Cardiac muscle cell (in vitro differentiated cells and primary cell): ENCODE measurements at regions not wholly inside any gene's neighbourhood (a gene's known extent, or its start where the extent isn't known, plus 50 kb on each side); places are given as distances from the start of the nearest gene placed in this dataset.

Experiments
- DNase-seq, 2 donors: peaks; one replicate each; pipeline versions ENCODE4 v3.0.0 to v3.0.0-alpha.2; 2010 to 2017; ENCODE audit warnings: low read depth in 1 of 2, low spot score in 1 of 2
- H3K27ac ChIP-seq: fragments of 200-600 bp; sonication (generic); 2 replicates; pipeline ENCODE4 v1.5.1; 2016
- H3K27me3 ChIP-seq: fragments of 200-600 bp; sonication (generic); 2 replicates; pipeline ENCODE4 v1.6.0; 2016; ENCODE audit warnings: control low read depth
- H3K36me3 ChIP-seq: fragments of 200-600 bp; sonication (generic); 2 replicates; pipeline ENCODE4 v1.5.1; 2016; ENCODE audit warnings: control low read depth
- H3K4me1 ChIP-seq: fragments of 200-600 bp; sonication (generic); 2 replicates; pipeline ENCODE4 v1.8.1; 2017; ENCODE audit warnings: low read depth, mild to moderate bottlenecking, mixed run types
- H3K4me3 ChIP-seq: fragments of 200-600 bp; sonication (generic); 2 replicates; pipeline ENCODE4 v1.5.1; 2016; ENCODE audit warnings: mild to moderate bottlenecking
- H3K9me3 ChIP-seq: fragments of 200-600 bp; sonication (generic); 2 replicates; pipeline ENCODE4 v1.5.1; 2017; ENCODE audit warnings: low read depth, mild to moderate bottlenecking, control low read depth
- CTCF ChIP-seq: IDR thresholded peaks from 2 replicates; pipeline ENCODE4 v1.5.1; 2012; ENCODE audit warnings: low read depth, mild to moderate bottlenecking, low read length

GRCh38 chr20:57053067-57053466 lies 213.4 kb downstream of the BMP7 start:
- no peaks in the 10 kb centered on the region for H3K36me3 ChIP-seq
- H3K27me3 ChIP-seq: no peaks in the 10 kb centered on the region
- H3K9me3 ChIP-seq: no peaks in the 10 kb centered on the region
- no peak for DNase-seq
- no peaks in the 10 kb centered on the region for H3K4me1 ChIP-seq
- H3K4me3 ChIP-seq: no peak overlapping the region
- H3K27ac ChIP-seq: no peak overlapping the region
- TF ChIP-seq CTCF: no peak

GRCh38 chr20:57053793-57054552 lies 212.5 kb downstream of the BMP7 start:
- no peak overlapping the region for H3K27ac ChIP-seq
- H3K4me1 ChIP-seq: no peaks in the 10 kb centered on the region
- peaks cover under 1% of the 10 kb centered on the region for H3K27me3 ChIP-seq
- H3K4me3 ChIP-seq: no peak overlapping the region
- H3K36me3 ChIP-seq: no peaks in the 10 kb centered on the region
- DNase-seq: no peak
- no peak for TF ChIP-seq CTCF
- no peaks in the 10 kb centered on the region for H3K9me3 ChIP-seq

GRCh38 chr20:57055345-57055744 lies 211.1 kb downstream of the BMP7 start:
- no peaks in the 10 kb centered on the region for H3K36me3 ChIP-seq
- H3K4me3 ChIP-seq: no peak overlapping the region
- no peak for TF ChIP-seq CTCF
- no peak for DNase-seq
- H3K9me3 ChIP-seq: no peaks in the 10 kb centered on the region
- H3K27me3 ChIP-seq: peaks cover 8% of the 10 kb centered on the region
- no peak overlapping the region for H3K27ac ChIP-seq
- H3K4me1 ChIP-seq: no peaks in the 10 kb centered on the region

- Histone ChIP-seq H3K27ac (no peak overlapping the region), H3K9me3 (no peaks in the 10 kb centered on the region), H3K4me3 (no peak overlapping the region), H3K4me1 (no peaks in the 10 kb centered on the region), H3K27me3 (peaks cover 16% of the 10 kb centered on the region), H3K36me3 (no peaks in the 10 kb centered on the region)
- DNase-seq: no peak
- no peak for TF ChIP-seq CTCF
Observed at GRCh38 chr20:57056651-57057050, 209.8 kb downstream of the BMP7 start.

- TF ChIP-seq CTCF: no peak
- Histone ChIP-seq H3K36me3 (no peaks in the 10 kb centered on the region), H3K27ac (no peak overlapping the region), H3K4me3 (no peak overlapping the region), H3K27me3 (peaks cover 23% of the 10 kb centered on the region), H3K9me3 (no peaks in the 10 kb centered on the region), H3K4me1 (no peaks in the 10 kb centered on the region)
- DNase-seq: no peak
Observed at GRCh38 chr20:57059055-57059596, 207.3 kb downstream of the BMP7 start.
